HCT116 (cell line): ENCODE measurements at regions not wholly inside any gene's neighbourhood (a gene's known extent, or its start where the extent isn't known, plus 50 kb on each side); places are given as distances from the start of the nearest gene placed in this dataset.

ENCODE experiments used
- ATAC-seq: fragments of 200-7000 bp; cut with Tn5 transposase; 2 replicates; pipeline ENCODE4 v1.9.1; 2020; ENCODE audit warnings: mild to moderate bottlenecking, moderate library complexity
- BruUV-seq: library from RNA; stranded (reverse); fragments of 400-500 nt; replicated peaks from 2 replicates; lab custom pipeline; 2021; lab: Mats Ljungman, UMichigan
- CTCF ChIA-PET: fragments of 300-600 bp; sonication (Branson Sonifier 250); formaldehyde crosslinking; loops from one replicate; lab custom pipeline; 2021; ENCODE audit warnings: antibody characterized with exemption; lab: Charles Lee
- POLR2A ChIA-PET: fragments of 300-600, 350-600 bp; sonication (Branson Sonifier 250); formaldehyde crosslinking; loops from one replicate; lab custom pipeline; 2021; ENCODE audit warnings: antibody characterized with exemption; lab: Charles Lee
- RAD21 ChIA-PET, 2 experiments: fragments of 300-600 bp; sonication (Branson Sonifier 250); formaldehyde crosslinking; loops; one replicate each; lab custom pipeline; 2023; ENCODE audit warnings: low total read pairs in 2 of 2; ENCODE audit not compliant: uncharacterized antibody in 2 of 2, unreplicated experiment in 2 of 2, low non-redundant PET in 1 of 2; lab: Charles Lee
- DNase-seq: peaks from one replicate; pipeline ENCODE4 v3.0.0-alpha.2; 2010; ENCODE audit warnings: low read depth, low spot score
- H2AFZ ChIP-seq: fragments of 200-600 bp; shearing (Covaris generic), sonication (generic); 2 replicates; pipeline ENCODE4 v1.6.1; 2017; ENCODE audit warnings: low read depth, mixed run types, mixed read lengths, antibody characterized with exemption, low read length; ENCODE audit not compliant: poor library complexity, severe bottlenecking
- H3K27ac ChIP-seq: 2 replicates; pipeline ENCODE4 v1.5.1; 2012; ENCODE audit warnings: low read depth, low read length
- H3K27me3 ChIP-seq: fragments of 200-600 bp; sonication (generic); 2 replicates; pipeline ENCODE4 v1.6.1; 2016; ENCODE audit warnings: mixed run types, low read length, mixed read lengths; ENCODE audit not compliant: insufficient read depth
- H3K36me3 ChIP-seq, 2 experiments: fragments of 200-500 bp in 1 of 2; fragments of 200-600 bp in 1 of 2; sonication (Bioruptor generic) in 1 of 2; sonication (generic) in 1 of 2; 2 replicates each; pipeline versions ENCODE4 v1.5.1 to v1.6.1; 2014 to 2016; ENCODE audit warnings: low read length in 2 of 2, inconsistent platforms in 1 of 2, mixed read lengths in 1 of 2, mixed run types in 1 of 2; ENCODE audit not compliant: insufficient read depth in 2 of 2, control insufficient read depth in 1 of 2
- H3K4me1 ChIP-seq, 2 experiments: fragments of 200-600 bp in 1 of 2; sonication (generic) in 1 of 2; 2 replicates each; pipeline versions ENCODE4 v1.5.1 to v1.6.1; 2012 to 2017; ENCODE audit warnings: low read length in 2 of 2, inconsistent platforms in 1 of 2, mild to moderate bottlenecking in 1 of 2, mixed read lengths in 1 of 2, mixed run types in 1 of 2, moderate library complexity in 1 of 2; ENCODE audit not compliant: insufficient read depth in 2 of 2, control insufficient read depth in 1 of 2
- H3K4me2 ChIP-seq: fragments of 200-600 bp; sonication (generic); 2 replicates; pipeline ENCODE4 v1.6.1; 2017; ENCODE audit warnings: mixed run types, low read length, mixed read lengths
- H3K4me3 ChIP-seq, 2 experiments: fragments of 200-600 bp in 1 of 2; sonication (generic) in 1 of 2; replicated peaks in 1 of 2; 2 replicates each; pipeline ENCODE4 v1.5.1; 2011 to 2016; ENCODE audit warnings: low read length in 2 of 2, control low read depth in 1 of 2, low read depth in 1 of 2, mild to moderate bottlenecking in 1 of 2, mixed read lengths in 1 of 2, mixed run types in 1 of 2
- H3K79me2 ChIP-seq: fragments of 200-600 bp; sonication (generic); 2 replicates; pipeline ENCODE4 v1.6.1; 2017; ENCODE audit warnings: mild to moderate bottlenecking, mixed run types, low read length, moderate library complexity, mixed read lengths; ENCODE audit not compliant: insufficient read depth
- H3K9ac ChIP-seq: fragments of 200-600 bp; sonication (generic); 2 replicates; pipeline ENCODE4 v1.6.1; 2016; ENCODE audit warnings: low read length, mixed read lengths
- H3K9me2 ChIP-seq: fragments of 200-600 bp; sonication (generic), shearing (Covaris generic); 2 replicates; pipeline ENCODE4 v1.6.1; 2017; ENCODE audit warnings: mixed run types, mild to moderate bottlenecking, moderate library complexity; ENCODE audit not compliant: insufficient read depth
- H3K9me3 ChIP-seq, 2 experiments: fragments of 200-500 bp in 1 of 2; fragments of 200-600 bp in 1 of 2; sonication (Bioruptor generic) in 1 of 2; sonication (generic) in 1 of 2; 2 replicates each; pipeline ENCODE4 v1.6.1; 2014 to 2017; ENCODE audit warnings: low read length in 2 of 2, mixed read lengths in 2 of 2, inconsistent platforms in 1 of 2, low read depth in 1 of 2, mild to moderate bottlenecking in 1 of 2, mixed run types in 1 of 2, moderate library complexity in 1 of 2; ENCODE audit not compliant: control insufficient read depth in 1 of 2, insufficient read depth in 1 of 2
- H4K20me1 ChIP-seq: fragments of 200-600 bp; sonication (generic), shearing (Covaris generic); 2 replicates; pipeline ENCODE4 v1.6.1; 2017; ENCODE audit warnings: mixed run types, mild to moderate bottlenecking, moderate library complexity; ENCODE audit not compliant: insufficient read depth
- FOSL1 ChIP-seq: IDR thresholded peaks from 2 replicates; pipeline ENCODE4 v1.6.1; 2012; ENCODE audit warnings: low read depth
- JUND ChIP-seq: IDR thresholded peaks from 2 replicates; pipeline ENCODE4 v1.6.1; 2012
- MAX ChIP-seq: IDR thresholded peaks from 2 replicates; pipeline ENCODE4 v1.6.1; 2012
- POLR2A ChIP-seq: IDR thresholded peaks from 2 replicates; pipeline ENCODE4 v1.7.0; 2011; ENCODE audit warnings: borderline replicate concordance; ENCODE audit not compliant: insufficient read depth, insufficient read length; ENCODE audit errors: extremely low read depth
- POLR2AphosphoS5 ChIP-seq: IDR thresholded peaks from 2 replicates; pipeline ENCODE4 v1.6.1; 2011; ENCODE audit warnings: mild to moderate bottlenecking, low read depth, low read length, moderate library complexity
- SIN3A ChIP-seq: IDR thresholded peaks from 2 replicates; pipeline ENCODE4 v1.6.1; 2012; ENCODE audit warnings: low read depth
- ZFX ChIP-seq: fragments of 450-650 bp; IDR thresholded peaks from 2 replicates; pipeline ENCODE4 v1.6.1; 2017
- ZNF274 ChIP-seq: fragments of 200-500 bp; sonication (Bioruptor generic); IDR thresholded peaks from 2 replicates; pipeline ENCODE4 v1.6.1; 2014; ENCODE audit warnings: mild to moderate bottlenecking, low read depth, low read length, inconsistent platforms
- intact Hi-C: fragments of 100-400 bp; cut with micrococcal nuclease; formaldehyde crosslinking; loops from 2 replicates; pipeline ENCODE4 v1.10.0; 2022

GRCh38 chr9:13728131-13728530 is 448.6 kb upstream of the MPDZ start:
- Histone ChIP-seq H3K27me3 (no peaks in the 10 kb centered on the region), H4K20me1 (no peaks in the 10 kb centered on the region), H3K36me3 (no peaks in the 10 kb centered on the region), H3K4me2 (no peak overlapping the region), H3K27ac (no peak overlapping the region), H3K4me1 (no peaks in the 10 kb centered on the region), H3K4me3 (no peak overlapping the region), H3K79me2 (no peaks in the 10 kb centered on the region), H3K9ac (no peak overlapping the region), H3K9me2 (no peaks in the 10 kb centered on the region), H2AFZ (no peak overlapping the region), H3K9me3 (peaks cover 0 to 7% of the 10 kb centered on the region in 2 experiments; a peak in 2 of 4 replicates)
- BruUV-seq: no TSS peak
- ChIA-PET POLR2A (no interaction called here), RAD21 (no interaction called here), CTCF (no interaction called here)
- no peak for ATAC-seq
- DNase-seq: no peak
- intact Hi-C loops: no loop called here
- TF ChIP-seq ZNF274 (no peak), FOSL1 (no peak), ZFX (no peak), POLR2A (no peak), JUND (no peak), POLR2AphosphoS5 (no peak), MAX (no peak)

- no peak for DNase-seq
These were observed 447.3 kb upstream of the MPDZ start for GRCh38 chr9:13726746-13727145.

More at GRCh38 chr9:13726746-13727145, 447.3 kb upstream of the MPDZ start:
- ChIA-PET RAD21 (no interaction called here), POLR2A (interaction anchor here (0.6 kb wide), 1 partner anchor 511 kb away, joined by 4 read pairs; no protein-coding TSS in a partner anchor), CTCF (no interaction called here)
- H2AFZ ChIP-seq: no peak overlapping the region
- H3K9ac ChIP-seq: no peak overlapping the region
- no peaks in the 10 kb centered on the region for H3K36me3 ChIP-seq
- H3K4me2 ChIP-seq: no peak overlapping the region
- no peaks in the 10 kb centered on the region for H3K27me3 ChIP-seq
- H3K27ac ChIP-seq: no peak overlapping the region
- TF ChIP-seq SIN3A: no peak
- TF ChIP-seq POLR2AphosphoS5: no peak
- no peak overlapping the region for H3K4me3 ChIP-seq
- peaks cover 0 to 7% of the 10 kb centered on the region in 2 experiments; a peak in 2 of 4 replicates for H3K9me3 ChIP-seq
- no peaks in the 10 kb centered on the region for H4K20me1 ChIP-seq
- no peaks in the 10 kb centered on the region for H3K79me2 ChIP-seq
- intact Hi-C loops: no loop called here
- ATAC-seq: no peak
- H3K4me1 ChIP-seq: no peaks in the 10 kb centered on the region
- no peaks in the 10 kb centered on the region for H3K9me2 ChIP-seq
- BruUV-seq: no TSS peak
